NCI-H460 (cell line): ENCODE measurements at regions not wholly inside any gene's neighbourhood (a gene's known extent, or its start where the extent isn't known, plus 50 kb on each side); places are given as distances from the start of the nearest gene placed in this dataset.
A peak's percentile ranks its signal among the peaks of the same experiment; 100 is the strongest.

Experiments
- DNase-seq: peaks from one replicate; pipeline ENCODE4 v3.0.0-alpha.2; 2016; ENCODE audit warnings: low read depth; ENCODE audit errors: extremely low read depth

DNA sequence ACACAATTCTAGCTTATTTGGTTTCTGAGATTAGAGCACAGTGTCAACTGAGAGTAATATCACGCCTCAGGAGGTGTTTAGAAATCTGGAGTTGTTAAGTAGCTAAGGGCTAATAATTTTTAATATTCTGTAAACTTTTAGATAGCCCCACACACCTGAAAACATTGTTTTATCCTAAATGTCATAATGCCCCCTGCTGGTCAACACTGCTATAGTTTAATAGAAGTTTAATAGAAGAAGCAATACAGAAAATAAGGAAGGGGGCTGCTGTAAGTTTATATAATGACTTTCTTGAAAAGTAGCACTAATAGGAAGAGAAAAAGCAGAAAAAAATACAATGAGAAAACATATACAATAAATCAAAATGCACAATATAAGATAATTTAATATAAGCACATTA lies 516.4 kb upstream of the PCDH11Y start:
- DNase-seq = peak; percentile 31
